D721Med (cell line): ENCODE measurements at regions not wholly inside any gene's neighbourhood (a gene's known extent, or its start where the extent isn't known, plus 50 kb on each side); places are given as distances from the start of the nearest gene placed in this dataset.

Experiments used
- DNase-seq: peaks from one replicate; pipeline ENCODE4 v3.0.0; 2011; ENCODE audit warnings: low spot score; ENCODE audit not compliant: insufficient read length
- FAIRE-seq: peaks from 2 replicates; lab custom pipeline; 2011; peaks lifted over from hg19 to GRCh38; lab: Jason Lieb, UNC
- CTCF ChIP-seq: IDR thresholded peaks from 2 replicates; pipeline ENCODE4 v1.5.1; 2012; ENCODE audit warnings: mild to moderate bottlenecking, control low read depth; ENCODE audit not compliant: insufficient read depth; ENCODE audit errors: missing control alignments

- no peak for FAIRE-seq
- no peak for DNase-seq
- no peak for TF ChIP-seq CTCF
Observed at GRCh38 chr15:98443526-98443925, 204.8 kb upstream of the IGF1R start.

GRCh38 chr15:98444138-98444537 is 204.2 kb upstream of the IGF1R start:
- no peak for FAIRE-seq
- no peak for DNase-seq
- no peak for TF ChIP-seq CTCF

- FAIRE-seq (no peak), DNase-seq (no peak)
- no peak for TF ChIP-seq CTCF
Observed at GRCh38 chr15:98445315-98445714, 203.0 kb upstream of the IGF1R start.

- FAIRE-seq, result no peak
Observed at GRCh38 chr15:98446083-98446482, 202.3 kb upstream of the IGF1R start.

GRCh38 chr15:98447069-98447468 is 201.3 kb upstream of the IGF1R start:
- FAIRE-seq, result no peak
- TF ChIP-seq CTCF, result no peak
- DNase-seq, result no peak

More at GRCh38 chr15:98446083-98446482, 202.3 kb upstream of the IGF1R start:
- no peak for TF ChIP-seq CTCF
- DNase-seq, result no peak

GRCh38 chr15:98451236-98451635 is 197.1 kb upstream of the IGF1R start:
- DNase-seq (no peak), FAIRE-seq (no peak)
- no peak for TF ChIP-seq CTCF

GRCh38 chr15:98452238-98452637 is 196.1 kb upstream of the IGF1R start:
- no peak for TF ChIP-seq CTCF
- DNase-seq (no peak), FAIRE-seq (no peak)
